BJ (cell line): ENCODE measurements at regions not wholly inside any gene's neighbourhood (a gene's known extent, or its start where the extent isn't known, plus 50 kb on each side); places are given as distances from the start of the nearest gene placed in this dataset.

Experiments used
- CTCF ChIA-PET: fragments of 350-600 bp; formaldehyde crosslinking; extraction: SDS; loops from one replicate; lab custom pipeline; 2021; ENCODE audit warnings: antibody characterized with exemption, inconsistent platforms; lab: Yijun Ruan, JAX
- POLR2A ChIA-PET: fragments of 300-600 bp; sonication (Branson Sonifier 250); formaldehyde crosslinking; extraction: SDS; loops from one replicate; lab custom pipeline; 2021; ENCODE audit warnings: antibody characterized with exemption; lab: Charles Lee
- DNase-seq: peaks from one replicate; pipeline ENCODE4 v3.0.0-alpha.2; 2011; ENCODE audit warnings: low read depth
- H3K27me3 ChIP-seq: 2 replicates; pipeline ENCODE4 v1.6.0; 2011; ENCODE audit warnings: low read length; ENCODE audit not compliant: control insufficient read depth, insufficient read depth
- H3K36me3 ChIP-seq: 2 replicates; pipeline ENCODE4 v1.5.1; 2011; ENCODE audit warnings: low read length; ENCODE audit not compliant: control insufficient read depth, insufficient read depth
- H3K4me3 ChIP-seq: 2 replicates; pipeline ENCODE4 v1.5.1; 2011; ENCODE audit warnings: low read depth, mild to moderate bottlenecking, control low read depth, low read length
- CTCF ChIP-seq: IDR thresholded peaks from 2 replicates; pipeline ENCODE4 v1.5.1; 2011; ENCODE audit warnings: low read depth, mild to moderate bottlenecking, control low read depth, inconsistent platforms, low read length, moderate library complexity; ENCODE audit not compliant: insufficient read depth

GRCh38 chr2:234684466-234684865 is 187.6 kb upstream of the ARL4C start:
- H3K36me3 ChIP-seq: no peaks in the 10 kb centered on the region
- DNase-seq: no peak
- TF ChIP-seq CTCF: no peak
- no peak overlapping the region for H3K4me3 ChIP-seq
- ChIA-PET POLR2A (no interaction called here), CTCF (no interaction called here)
- H3K27me3 ChIP-seq: no peaks in the 10 kb centered on the region

GRCh38 chr2:234683950-234684349 is 187.1 kb upstream of the ARL4C start:
- Histone ChIP-seq H3K4me3 (no peak overlapping the region), H3K36me3 (no peaks in the 10 kb centered on the region), H3K27me3 (no peaks in the 10 kb centered on the region)
- no peak for DNase-seq
- CTCF ChIA-PET: no interaction called here
- POLR2A ChIA-PET: no interaction called here
- no peak for TF ChIP-seq CTCF

GRCh38 chr2:234682492-234683228 is 185.8 kb upstream of the ARL4C start:
- Histone ChIP-seq H3K4me3 (no peak overlapping the region), H3K27me3 (no peaks in the 10 kb centered on the region), H3K36me3 (no peaks in the 10 kb centered on the region)
- DNase-seq: no peak
- no peak for TF ChIP-seq CTCF
- POLR2A ChIA-PET: no interaction called here
- CTCF ChIA-PET: no interaction called here

GRCh38 chr2:234680688-234681619 is 184.1 kb upstream of the ARL4C start:
- no peaks in the 10 kb centered on the region for H3K27me3 ChIP-seq
- CTCF ChIA-PET: interaction anchor here (0.6 kb wide), 3 partner anchors 48 to 270 kb away, joined by 3 read pairs; no protein-coding TSS in a partner anchor
- no peak for DNase-seq
- no peak overlapping the region for H3K4me3 ChIP-seq
- POLR2A ChIA-PET: no interaction called here
- H3K36me3 ChIP-seq: no peaks in the 10 kb centered on the region
- TF ChIP-seq CTCF: no peak
